CD4-positive, alpha-beta T cell treated with Interleukin-4 for 4 hours (primary cell): ENCODE measurements at regions not wholly inside any gene's neighbourhood (a gene's known extent, or its start where the extent isn't known, plus 50 kb on each side); places are given as distances from the start of the nearest gene placed in this dataset.

Experiments used
- DNase-seq: peaks from one replicate; pipeline ENCODE4 v3.0.0-alpha.2; 2020

- DNase-seq: no peak
These were observed 119.9 kb downstream of the FAM43A start for GRCh38 chr3:194805546-194805945.

GRCh38 chr3:194806991-194807630 is 121.4 kb downstream of the FAM43A start:
- no peak for DNase-seq

GRCh38 chr3:194808640-194809097 is 123.0 kb downstream of the FAM43A start:
- no peak for DNase-seq

GRCh38 chr3:194809382-194809781 is 123.7 kb downstream of the FAM43A start:
- no peak for DNase-seq

GRCh38 chr3:194810076-194810475 is 124.4 kb downstream of the FAM43A start:
- no peak for DNase-seq

GRCh38 chr3:194811118-194811517 is 125.4 kb downstream of the FAM43A start:
- no peak for DNase-seq

GRCh38 chr3:194812176-194812575 is 126.5 kb downstream of the FAM43A start:
- no peak for DNase-seq

- no peak for DNase-seq
These were observed 129.2 kb downstream of the FAM43A start for GRCh38 chr3:194814878-194815357.

GRCh38 chr3:194816748-194817591 is 131.3 kb downstream of the FAM43A start:
- DNase-seq: no peak

- no peak for DNase-seq
These were observed 131.9 kb downstream of the FAM43A start for GRCh38 chr3:194817592-194817930.

- DNase-seq: no peak
These were observed 132.3 kb downstream of the FAM43A start for GRCh38 chr3:194817936-194818335.

- no peak for DNase-seq
These were observed 138.4 kb downstream of the FAM43A start for GRCh38 chr3:194824100-194824499.

GRCh38 chr3:194824701-194825111 is 139.0 kb downstream of the FAM43A start:
- no peak for DNase-seq

- no peak for DNase-seq
These were observed 140.9 kb downstream of the FAM43A start for GRCh38 chr3:194826594-194826993.

- DNase-seq: no peak
These were observed 141.8 kb downstream of the FAM43A start for GRCh38 chr3:194827486-194827885.

GRCh38 chr3:194828116-194828515 is 142.4 kb downstream of the FAM43A start:
- DNase-seq: no peak

- no peak for DNase-seq
These were observed 143.2 kb downstream of the FAM43A start for GRCh38 chr3:194828926-194829325.

GRCh38 chr3:194830401-194830800 is 144.7 kb downstream of the FAM43A start:
- no peak for DNase-seq

- DNase-seq: no peak
These were observed 145.3 kb downstream of the FAM43A start for GRCh38 chr3:194830978-194831377.

GRCh38 chr3:194832346-194833104 is 146.8 kb downstream of the FAM43A start:
- DNase-seq: no peak

- DNase-seq: no peak
These were observed 147.6 kb downstream of the FAM43A start for GRCh38 chr3:194833114-194833910.

- DNase-seq: no peak
These were observed 151.0 kb downstream of the FAM43A start for GRCh38 chr3:194836661-194837060.
